ENCODE measurements at regions not wholly inside any gene's neighbourhood (a gene's known extent, or its start where the extent isn't known, plus 50 kb on each side); places are given as distances from the start of the nearest gene placed in this dataset.
A peak's percentile ranks its signal among the peaks of the same experiment; 100 is the strongest.

DNA sequence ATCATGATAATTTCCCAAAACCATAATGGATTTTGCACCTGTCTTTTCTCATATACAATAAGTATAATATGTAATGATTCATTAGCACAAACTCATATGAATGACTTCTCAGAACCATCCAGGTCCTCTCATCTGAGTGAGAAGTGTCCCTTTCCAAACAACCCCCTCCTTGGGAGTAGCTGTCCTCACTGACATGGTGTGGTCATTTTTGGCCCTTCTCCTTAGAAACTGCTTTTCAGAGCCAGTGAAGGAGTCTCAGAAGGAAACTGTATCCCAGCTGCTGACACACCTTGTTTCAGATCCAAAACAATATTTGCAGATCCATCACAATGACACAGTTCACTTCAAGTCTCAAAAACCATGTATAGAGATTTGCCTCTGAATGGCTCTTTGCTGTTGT lies 95.5 kb downstream of the MIS18A start:
- DNase-seq = no peak

DNA sequence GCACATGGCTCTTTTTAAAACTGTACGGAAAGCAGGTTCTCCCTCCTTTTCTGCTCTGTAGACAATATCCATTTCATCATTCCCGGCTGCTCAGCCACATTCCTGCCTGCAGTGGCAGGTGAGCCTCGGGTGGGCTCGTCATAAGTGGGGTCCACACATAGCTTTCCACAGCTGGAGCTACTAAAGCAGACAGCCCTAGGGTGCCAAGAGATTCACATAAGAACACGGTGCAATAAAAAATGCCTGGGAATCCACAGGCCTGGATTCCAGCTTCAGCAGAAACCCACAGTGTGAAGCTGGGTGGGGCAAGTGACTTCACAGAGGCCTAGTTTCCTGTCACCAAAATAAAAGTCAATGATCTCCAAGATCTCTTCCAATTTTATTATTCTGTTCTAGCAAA lies 96.4 kb downstream of the MIS18A start:
- no peak for DNase-seq

DNA sequence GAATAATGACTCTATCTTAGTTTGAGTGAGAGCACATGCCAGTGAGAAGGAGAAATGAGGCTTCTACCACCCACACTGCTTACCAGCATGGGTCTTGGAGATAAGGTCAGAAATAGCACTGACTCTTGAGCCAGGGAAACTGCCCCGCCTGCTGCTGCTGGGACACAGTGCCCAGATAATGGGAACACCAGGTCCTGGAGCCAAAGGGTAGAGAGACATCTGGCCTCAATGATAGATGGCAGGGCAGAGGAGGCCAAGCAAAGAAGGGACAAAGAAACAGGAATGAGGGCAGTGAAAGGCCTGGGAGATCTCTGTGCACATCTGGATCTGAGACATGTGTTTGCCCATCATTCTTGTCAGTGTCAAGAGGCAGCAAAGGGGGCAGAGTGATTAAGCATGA lies 97.4 kb downstream of the MIS18A start:
- no peak for DNase-seq

DNA sequence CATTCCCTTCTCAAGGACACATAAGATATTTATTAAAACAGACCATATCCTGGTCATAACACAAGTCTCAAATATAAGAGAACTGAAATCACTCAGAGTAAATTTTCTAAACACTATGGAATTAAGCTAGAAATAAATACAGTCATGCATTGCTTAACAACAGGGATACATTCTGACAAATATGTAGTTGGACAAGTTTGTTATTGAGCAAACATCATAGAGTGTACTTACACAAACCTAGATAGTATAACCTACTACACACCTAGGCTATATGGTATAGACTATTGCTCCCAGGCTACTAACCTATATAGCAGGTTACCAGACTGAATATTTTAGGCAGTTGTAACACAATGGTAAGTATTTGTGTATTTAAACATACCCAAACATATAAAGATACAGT lies 104.0 kb downstream of the MIS18A start:
- no peak for DNase-seq

DNA sequence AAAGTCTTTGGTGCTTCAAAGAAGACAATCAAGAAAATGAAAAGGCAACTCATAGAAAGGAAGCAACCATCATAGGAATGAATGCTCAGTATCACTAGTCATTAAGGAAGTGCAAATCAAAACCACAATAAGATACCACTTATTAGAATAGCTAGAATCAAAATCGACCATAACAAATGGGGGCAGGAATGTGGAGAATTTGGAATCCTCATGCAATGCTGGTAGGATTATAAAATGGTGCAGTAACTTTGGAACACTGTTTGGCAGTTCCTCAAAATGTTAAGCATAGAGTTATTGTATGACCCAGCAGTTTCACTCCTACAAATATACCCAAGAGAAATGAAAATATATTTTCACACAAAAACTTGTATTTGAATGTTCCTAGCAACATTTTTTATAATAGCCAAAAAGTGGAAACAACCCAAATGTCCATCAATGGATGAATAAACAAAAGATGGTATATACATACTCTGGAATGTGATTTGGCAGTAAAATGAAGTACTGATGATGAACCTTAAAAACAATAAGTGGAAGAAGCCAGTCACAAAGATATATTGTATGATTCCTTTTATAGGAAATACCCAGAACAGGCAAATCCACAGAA lies 105.6 kb downstream of the MIS18A start:
- no peak for DNase-seq

DNA sequence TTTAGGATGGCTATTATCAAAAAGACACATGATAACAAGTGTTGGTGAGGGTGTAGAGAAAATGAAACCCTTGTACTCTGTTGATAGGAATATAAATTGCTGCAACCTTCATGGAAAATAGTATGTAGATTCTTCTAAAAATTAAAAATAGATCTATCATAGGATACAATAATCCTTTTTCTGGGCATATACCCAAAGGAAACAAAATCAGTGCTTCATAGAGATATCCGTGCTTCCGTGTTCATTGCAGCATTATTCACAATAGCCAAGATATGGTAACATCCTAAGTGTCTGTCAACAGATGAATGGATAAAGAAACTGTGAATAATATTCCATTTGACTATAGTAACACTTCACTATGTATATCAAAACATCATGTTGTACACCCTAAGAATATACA lies 106.7 kb downstream of the MIS18A start:
- no peak for DNase-seq

DNA sequence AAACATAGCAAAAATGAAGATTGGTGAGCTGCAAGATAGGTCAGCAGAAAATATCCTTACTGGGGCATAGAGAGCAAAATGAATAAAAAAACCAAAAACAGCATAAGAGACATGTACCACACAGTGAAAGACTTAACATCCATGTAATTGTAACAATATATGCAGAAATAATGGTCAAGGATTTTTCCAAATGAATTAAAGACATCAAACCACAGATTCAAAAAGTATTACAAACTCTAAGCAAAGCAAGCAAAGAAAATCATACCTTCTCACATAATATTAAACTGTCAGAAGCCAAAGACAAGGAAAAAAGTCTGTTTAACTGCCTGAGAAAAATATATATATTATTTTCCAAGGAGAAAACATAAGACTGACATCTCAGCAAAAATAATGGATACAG lies 111.3 kb downstream of the MIS18A start:
- no peak for DNase-seq

DNA sequence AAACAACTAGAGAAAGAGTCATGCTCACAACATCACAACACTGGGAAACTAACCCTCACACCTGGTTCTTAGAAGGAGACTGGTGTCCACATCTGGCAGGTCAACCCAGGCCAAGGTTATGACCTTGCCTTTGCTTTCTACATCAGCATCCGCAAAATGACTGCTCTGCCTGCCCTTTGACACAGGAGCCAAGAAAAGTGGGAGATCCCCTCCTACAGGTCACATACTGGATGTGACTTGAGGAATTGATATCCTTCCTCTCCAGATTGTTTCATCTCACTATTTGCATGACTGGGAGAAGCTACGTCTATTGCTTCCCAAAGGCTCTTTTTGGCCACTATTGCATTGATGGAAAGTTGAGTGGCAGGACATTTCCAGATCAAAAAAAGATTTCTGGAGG lies 115.5 kb downstream of the MIS18A start:
- no peak for DNase-seq

DNA sequence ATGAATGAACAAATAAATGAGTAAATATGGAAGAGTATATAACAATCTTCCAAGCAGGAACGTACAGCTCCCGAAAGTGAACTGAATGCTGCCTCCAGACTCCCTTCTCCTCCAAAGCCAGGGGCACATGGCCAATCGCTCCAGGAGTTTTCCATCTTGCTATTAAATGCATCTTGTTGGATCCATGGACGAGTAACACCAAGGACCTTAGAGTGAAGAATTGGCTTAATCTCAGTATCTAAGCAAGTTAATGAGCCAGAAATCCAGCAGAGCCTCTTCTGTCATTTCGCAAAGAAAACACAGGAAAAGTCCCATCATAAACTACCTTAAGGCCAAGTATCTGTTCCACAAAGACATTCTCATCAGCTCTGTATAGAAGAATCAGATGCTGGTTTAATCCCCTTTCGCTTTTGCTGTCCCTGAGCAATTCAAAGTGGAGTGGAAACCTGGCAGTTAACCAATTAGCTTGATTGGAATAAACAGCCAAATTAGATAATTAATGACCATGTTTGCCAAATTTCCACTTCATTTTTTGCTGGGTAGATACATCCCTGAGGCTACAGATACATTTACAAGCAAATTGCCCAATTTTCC lies 116.0 kb downstream of the MIS18A start:
- no peak for DNase-seq

DNA sequence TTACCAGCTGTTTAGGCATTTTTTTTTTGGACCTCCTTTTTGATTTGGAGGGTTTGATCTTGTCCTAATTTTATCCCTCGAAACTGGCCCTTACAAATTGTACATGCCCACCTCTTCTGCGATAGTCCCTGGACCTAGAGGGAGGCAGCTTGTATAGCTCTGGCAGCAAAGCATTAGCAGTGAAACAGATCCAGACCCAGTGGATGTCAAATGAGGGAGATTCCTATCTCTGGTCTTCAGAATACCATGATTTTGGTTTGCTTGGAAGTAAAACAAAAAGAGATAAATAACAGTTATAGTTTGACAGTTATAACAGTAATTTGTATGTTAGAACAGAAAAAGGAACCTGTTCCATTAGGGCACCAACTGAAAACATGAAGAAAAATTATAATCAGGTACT lies 123.6 kb downstream of the MIS18A start:
- no peak for DNase-seq

DNA sequence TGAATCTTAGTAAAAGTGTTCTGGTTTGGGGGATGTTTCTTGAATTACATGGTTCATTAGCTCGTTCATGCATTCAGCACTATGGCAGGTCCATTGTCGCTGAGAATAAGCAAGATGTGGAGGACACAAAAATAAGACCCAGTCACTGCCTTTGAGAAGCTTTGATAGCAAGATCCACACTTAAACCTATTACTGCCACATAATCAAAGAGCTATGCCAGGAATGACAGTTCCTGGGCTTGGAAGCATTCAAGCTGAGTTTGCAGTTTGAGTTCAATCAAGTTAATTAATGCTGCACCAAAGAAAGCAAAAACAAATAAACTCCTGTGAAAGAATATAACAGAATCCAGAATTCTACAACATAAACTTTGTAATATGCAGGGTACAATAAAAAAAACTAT lies 131.8 kb downstream of the MIS18A start:
- no peak for DNase-seq

DNA sequence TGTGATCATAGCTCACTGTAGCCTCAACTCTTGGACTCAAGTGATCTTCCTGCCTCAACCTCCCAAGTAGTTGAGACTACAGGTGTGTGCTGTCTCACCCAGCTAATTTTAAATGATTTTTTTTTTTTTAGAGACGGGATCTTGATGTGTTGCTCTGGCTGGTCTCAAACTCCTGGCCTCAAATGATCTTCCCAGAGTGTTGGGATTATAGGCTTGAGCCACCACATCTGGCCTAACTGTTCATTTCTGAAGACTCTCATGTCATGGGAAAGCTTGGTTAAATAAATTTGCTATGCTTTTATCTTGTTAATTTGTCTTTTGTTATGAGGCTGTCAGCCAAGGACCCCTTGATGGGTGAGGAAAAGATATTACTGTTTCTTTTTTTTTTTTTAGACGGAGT lies 134.0 kb downstream of the MIS18A start:
- no peak for DNase-seq

DNA sequence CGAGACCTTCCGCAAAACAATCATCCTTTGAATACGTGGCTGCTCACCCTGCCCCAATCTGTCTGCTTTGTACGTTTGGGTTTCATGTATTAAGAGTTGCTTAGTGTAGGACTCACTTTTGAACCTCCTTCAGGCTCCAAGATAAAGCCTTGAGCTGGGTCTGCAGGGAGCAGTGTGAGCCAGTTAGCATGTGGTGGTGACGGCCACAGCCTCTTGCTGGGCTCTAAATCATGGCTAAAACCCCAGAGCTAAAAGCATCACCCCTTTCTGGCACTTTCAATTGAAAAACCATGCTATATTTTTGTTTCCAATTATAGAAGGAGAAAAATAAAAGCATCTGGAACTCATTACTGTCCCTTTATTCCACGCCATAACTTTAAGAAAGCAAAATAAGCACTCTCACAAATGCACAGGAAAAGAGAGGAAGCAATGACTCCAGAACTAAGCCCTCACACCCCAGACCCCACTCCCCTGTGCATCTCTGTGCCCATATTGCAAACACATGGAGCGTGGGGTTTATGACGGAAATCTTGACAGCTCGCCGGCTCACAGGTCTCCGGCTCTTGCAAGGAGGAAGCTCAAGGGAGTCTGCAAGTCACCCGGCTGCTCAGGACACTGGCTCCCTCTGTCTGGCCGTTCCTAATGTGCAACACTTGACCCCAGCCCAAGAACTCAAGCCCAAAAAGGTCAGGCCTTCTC lies 135.5 kb downstream of the MIS18A start:
- DNase-seq = peak; percentile 85

DNA sequence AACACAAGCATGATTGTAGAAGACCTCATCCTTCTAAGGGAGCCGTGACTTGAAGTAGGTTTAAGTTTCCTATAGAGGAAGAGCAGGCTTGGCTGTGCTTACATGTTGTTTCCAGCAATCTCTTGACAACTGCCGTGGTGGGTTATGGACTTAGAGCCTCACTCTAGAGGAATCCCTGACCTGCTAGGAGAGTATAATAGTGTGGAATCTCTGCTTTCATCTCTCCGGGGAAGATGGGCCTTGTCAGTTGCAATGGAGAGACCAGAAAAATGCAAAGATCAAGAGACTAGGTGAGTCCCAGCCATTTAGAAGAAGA lies 137.6 kb downstream of the MIS18A start:
- DNase-seq = peak; percentile 47

DNA sequence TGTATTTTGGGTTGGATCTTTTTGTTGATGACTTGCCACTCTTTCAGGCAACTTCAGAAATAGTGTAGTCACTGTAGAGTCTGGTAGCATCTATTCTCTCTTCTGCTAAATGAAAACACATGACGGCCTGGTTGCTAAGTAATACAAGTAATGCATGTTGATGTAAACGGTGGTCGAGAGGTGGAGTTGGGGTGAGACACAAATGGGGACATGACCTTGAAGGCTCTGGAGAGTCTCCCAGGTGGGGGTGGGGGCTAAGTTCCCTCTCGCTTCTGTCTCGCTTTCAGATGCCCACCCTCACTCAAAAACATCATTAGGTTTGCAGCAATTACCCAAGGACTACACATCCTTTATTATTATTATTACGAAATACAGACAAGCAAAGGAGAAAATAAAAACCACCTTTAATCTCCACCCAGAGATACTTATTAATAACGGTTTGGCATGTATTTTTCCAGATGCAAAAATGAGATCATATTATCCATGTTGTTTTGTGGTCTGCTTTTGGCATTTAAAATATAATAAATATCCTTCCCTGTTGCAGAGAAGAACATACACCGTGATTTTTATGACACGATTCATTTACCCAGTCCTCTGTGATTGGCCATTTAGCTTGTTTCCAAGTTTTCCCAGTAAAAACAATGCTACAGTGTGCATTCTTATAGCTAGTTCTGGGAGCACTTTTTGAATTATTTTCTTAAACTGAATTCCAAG lies 138.1 kb downstream of the MIS18A start:
- peak; percentile 73 for DNase-seq

DNA sequence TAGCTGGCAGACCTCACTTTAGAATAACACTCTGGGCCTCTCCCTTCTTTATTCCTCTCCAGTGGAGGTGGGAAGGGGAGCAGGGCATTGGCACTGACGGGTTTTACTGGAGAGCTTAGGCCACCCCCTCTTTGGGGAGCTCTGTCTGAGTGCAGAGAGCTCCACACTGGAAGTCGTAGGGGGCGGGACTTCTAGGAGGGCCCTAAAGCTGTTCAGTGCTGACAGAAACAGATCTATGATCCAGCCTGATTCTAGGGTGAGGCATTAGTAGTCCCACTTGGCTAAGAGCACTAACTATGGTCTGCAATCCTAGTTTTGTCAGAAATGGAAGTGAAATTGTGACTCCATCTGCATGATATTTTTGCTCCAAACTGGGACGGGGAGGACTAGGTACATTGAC lies 138.7 kb downstream of the MIS18A start:
- peak; percentile 47 for DNase-seq

DNA sequence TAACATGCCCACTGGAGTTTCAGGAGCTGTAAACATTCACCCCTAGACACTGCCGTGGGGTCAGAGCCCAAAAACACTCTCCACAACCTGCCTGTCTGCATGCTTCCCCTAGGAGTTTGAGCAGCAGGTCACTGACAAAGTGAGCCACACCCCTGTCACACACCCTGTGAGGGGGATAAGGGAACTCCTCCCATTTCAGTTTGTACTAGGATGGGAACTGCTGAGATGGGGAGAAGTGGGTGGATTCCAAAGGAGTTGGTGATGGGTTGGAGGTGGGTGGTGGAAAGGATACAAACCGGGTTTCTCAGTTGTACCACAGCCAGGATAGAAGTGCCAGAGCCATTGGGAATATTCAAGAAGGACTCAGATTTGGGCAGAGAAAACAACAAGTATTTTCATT lies 140.2 kb downstream of the MIS18A start:
- DNase-seq = no peak

DNA sequence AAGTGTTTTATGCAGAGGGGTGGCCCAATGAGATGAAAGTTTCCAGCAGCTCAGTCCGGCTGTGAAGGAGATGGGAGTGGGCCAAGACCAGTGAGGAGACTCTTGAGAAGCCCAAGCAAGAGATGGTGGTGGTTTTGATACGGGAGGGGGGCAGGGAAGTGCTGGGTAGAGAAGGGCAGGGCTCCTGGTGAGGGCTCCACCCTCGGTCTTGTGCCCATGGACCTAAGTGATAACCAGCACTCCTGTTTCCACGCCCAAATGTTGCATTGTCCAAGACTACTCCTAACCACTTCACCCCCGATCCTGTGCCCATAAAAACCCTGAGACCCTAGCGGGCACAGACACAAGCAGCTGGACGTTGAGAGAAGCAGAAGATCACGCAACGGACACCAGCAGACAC lies 140.9 kb downstream of the MIS18A start:
- no peak for DNase-seq

DNA sequence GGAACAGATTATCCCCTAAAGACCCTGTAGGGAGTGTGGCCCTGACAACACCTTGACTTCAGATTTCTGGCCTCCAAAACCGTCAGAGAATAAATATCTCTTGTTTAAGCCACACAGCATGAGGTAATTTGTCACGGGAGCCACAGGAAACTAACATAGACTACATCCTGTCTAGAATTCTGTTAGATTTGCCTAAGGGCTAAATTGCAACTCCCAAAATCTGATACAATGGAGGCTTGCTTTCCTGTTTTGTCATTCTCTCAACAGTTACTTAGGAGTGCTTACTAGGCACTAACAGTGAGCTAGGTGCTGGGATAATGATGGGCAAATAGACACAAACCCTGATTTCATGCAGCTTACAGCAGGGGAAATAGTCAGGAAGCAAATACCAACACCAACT lies 141.6 kb downstream of the MIS18A start:
- DNase-seq = no peak

DNA sequence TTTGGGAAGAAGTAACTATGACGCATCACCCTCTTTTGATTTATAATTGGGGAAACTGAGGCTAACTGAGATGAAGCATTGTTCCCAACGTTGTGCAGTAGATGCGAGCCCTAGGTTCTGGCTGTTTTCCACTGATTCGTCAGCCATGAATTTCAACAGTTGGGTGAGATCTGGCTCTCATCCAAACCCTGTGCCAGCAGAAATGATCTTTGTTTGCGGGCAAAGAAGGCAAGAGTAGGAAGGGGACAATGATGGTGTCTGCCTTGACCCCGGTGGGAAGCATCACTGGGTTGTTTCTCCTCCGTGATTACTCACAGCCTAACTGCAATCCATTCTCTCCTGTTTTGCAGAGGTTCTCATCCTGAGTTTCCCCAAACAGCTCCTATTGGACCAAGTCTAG lies 142.3 kb downstream of the MIS18A start:
- DNase-seq = no peak

DNA sequence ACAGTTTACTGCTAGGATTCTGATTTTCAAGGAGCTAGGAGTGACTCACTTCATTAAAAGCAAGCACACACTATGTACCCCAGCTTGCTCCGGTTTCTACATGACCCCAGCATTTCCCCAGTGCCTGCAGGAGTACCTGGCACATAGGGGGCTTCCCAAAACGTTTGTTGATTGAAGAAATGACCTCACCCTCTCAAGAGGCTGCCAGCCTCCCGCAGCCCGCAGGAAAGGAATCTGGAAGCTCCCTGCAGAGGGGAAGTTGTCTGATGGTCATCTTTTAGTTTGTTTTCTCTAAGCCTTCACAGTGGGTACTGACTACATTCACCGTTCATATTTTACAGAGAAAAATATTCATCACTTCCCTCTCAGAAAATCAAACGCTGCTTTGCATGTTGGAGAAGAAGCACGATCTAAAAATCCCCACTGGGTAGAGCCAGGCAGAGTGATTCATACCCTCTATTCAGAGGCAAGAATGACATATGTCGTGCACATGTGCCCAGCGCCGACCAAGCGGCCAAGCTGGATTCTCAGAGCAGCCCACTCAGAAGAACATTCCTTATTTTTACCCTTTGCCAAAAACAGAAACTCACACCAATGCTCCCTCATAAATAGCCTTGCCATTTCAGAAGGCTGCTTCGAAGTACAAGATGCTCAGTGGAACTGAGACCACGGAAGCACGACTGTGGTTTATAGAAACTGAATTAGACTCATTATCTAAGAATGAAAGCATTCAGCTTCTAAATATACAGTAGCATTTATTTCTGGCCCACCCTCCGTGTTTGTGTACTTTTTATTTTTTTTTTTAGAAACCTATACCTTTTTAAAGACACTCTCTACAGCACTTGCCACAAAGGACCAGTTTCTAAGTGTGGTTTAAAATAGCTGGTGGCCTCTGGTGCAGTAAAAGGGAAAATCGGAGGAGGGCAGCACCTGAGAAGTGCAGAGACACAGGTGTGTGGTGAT lies 143.2 kb downstream of the MIS18A start:
- peak; percentile 53 for DNase-seq

DNA sequence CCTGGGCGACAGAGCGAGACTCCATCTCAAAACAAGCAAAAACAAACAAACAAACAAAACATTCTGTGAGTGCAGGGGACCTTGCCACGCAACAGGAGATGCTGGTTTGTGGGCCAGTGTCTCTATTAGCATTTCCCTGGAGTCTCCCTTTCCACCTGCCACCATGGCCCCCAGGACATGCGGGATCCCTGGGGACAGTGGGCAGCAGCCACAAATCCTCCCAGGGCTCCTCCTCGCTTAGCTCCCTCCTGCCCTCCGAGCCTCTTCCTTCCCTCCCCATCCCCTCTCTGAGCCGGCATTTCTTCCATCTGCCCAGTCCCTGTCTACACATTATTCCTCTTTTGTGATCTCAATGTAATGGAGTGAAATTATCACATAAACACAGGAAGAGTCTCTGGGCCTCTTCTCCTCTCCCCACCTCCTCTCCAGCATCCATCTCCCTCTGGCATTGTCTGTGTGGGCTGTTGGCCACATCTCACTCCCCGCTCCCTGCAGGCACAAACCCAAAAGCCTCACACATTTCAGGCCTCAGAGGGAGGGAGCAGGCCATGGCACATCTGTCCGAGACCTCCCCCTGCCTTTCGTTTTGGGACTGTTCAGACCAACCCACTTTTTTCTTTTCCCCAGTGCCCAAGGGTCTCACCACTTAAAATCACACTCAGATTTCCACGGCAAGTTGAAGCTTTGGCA lies 144.3 kb downstream of the MIS18A start:
- DNase-seq = no peak

All from right forelimb (tissue), 1 donor.